Hippocampal formation (tissue), 2 donors: ENCODE measurements at regions not wholly inside any gene's neighbourhood (a gene's known extent, or its start where the extent isn't known, plus 50 kb on each side); places are given as distances from the start of the nearest gene placed in this dataset.
A peak's percentile ranks its signal among the peaks of the same experiment; 100 is the strongest.
"Not testable (repeated sequence)": the region's sequence is repeated elsewhere in the genome, so short reads cannot be mapped to it uniquely, and the experiment has no call there.

Experiments
- DNase-seq, 2 donors: peaks; one replicate each; lab custom pipeline; 2025; lab: John Stamatoyannopoulos, UW

- no peak for DNase-seq
These were observed 108.9 kb upstream of the KLF13 start for GRCh38 chr15:31217566-31218270.

- no peak for DNase-seq
These were observed 107.4 kb upstream of the KLF13 start for GRCh38 chr15:31219221-31219620.

- no peak for DNase-seq
These were observed 104.6 kb upstream of the KLF13 start for GRCh38 chr15:31221936-31222515.

- no peak for DNase-seq
These were observed 103.8 kb upstream of the KLF13 start for GRCh38 chr15:31222773-31223341.

GRCh38 chr15:31223478-31224350 lies 102.9 kb upstream of the KLF13 start:
- DNase-seq, result no peak

- DNase-seq, result not testable (repeated sequence)
These were observed 102.0 kb upstream of the KLF13 start for GRCh38 chr15:31224661-31225060.

GRCh38 chr15:31225356-31225955 lies 101.2 kb upstream of the KLF13 start:
- no peak for DNase-seq

GRCh38 chr15:31226021-31226420 lies 100.6 kb upstream of the KLF13 start:
- DNase-seq, result no peak

- no peak for DNase-seq
These were observed 99.4 kb upstream of the KLF13 start for GRCh38 chr15:31227235-31227634.

GRCh38 chr15:31228011-31228484 lies 98.6 kb upstream of the KLF13 start:
- no peak for DNase-seq

GRCh38 chr15:31228980-31229826 lies 97.4 kb upstream of the KLF13 start:
- no peak for DNase-seq

- no peak for DNase-seq
These were observed 95.8 kb upstream of the KLF13 start for GRCh38 chr15:31230630-31231485.

GRCh38 chr15:31234815-31235214 lies 91.8 kb upstream of the KLF13 start:
- DNase-seq, result no peak

- no peak for DNase-seq
These were observed 91.1 kb upstream of the KLF13 start for GRCh38 chr15:31235311-31236183.

GRCh38 chr15:31236184-31237042 lies 90.2 kb upstream of the KLF13 start:
- peak; percentile 44 to 63 for DNase-seq

- DNase-seq, result no peak
These were observed 89.7 kb upstream of the KLF13 start for GRCh38 chr15:31237043-31237324.

GRCh38 chr15:31238906-31239305 lies 87.7 kb upstream of the KLF13 start:
- DNase-seq, result no peak

- no peak for DNase-seq
These were observed 87.2 kb upstream of the KLF13 start for GRCh38 chr15:31239409-31239808.
